GM13976 (cell line): ENCODE measurements at regions not wholly inside any gene's neighbourhood (a gene's known extent, or its start where the extent isn't known, plus 50 kb on each side); places are given as distances from the start of the nearest gene placed in this dataset.

Experiments used
- DNase-seq: peaks from one replicate; pipeline ENCODE4 v3.0.0; 2012; ENCODE audit warnings: low spot score
- in situ Hi-C: fragments of 300-500 bp; cut with MboI; formaldehyde crosslinking; loops from one replicate; pipeline ENCODE4 v1.12.0; 2022; ENCODE audit warnings: low sequenced_read_pairs, mixed read lengths, inconsistent platforms; ENCODE audit not compliant: unreplicated experiment
- TF ChIP-seq, protein P1 (sequence below): IDR thresholded peaks from 2 replicates; pipeline ENCODE4 v1.5.1; 2012; ENCODE audit warnings: borderline replicate concordance, mild to moderate bottlenecking; ENCODE audit not compliant: insufficient read depth; ENCODE audit errors: extremely low read depth, missing control alignments, control extremely low read depth

DNA sequence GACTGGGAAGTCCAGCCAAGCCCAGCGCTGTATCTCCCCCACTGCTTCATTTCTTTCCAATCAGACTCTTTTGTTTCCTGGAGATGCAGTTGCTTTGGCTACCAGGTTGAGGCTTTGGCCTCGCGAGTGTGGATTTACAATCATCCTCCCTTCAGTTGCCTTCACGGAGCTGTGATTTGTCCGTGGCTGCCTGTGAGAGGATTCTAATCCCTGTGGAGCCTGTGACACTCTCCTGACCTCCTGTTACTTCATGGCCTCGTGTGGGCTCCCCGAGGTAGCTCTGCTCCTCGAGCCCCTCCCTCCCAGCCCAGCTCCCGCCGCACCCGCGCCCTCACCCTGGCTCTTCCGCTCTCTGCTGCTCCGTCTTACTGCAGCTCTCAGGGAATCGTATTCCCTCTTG is 107.2 kb upstream of the STC2 start:
- no peak for DNase-seq
- in situ Hi-C loops, result no loop called here
- TF ChIP-seq, protein P1, sequence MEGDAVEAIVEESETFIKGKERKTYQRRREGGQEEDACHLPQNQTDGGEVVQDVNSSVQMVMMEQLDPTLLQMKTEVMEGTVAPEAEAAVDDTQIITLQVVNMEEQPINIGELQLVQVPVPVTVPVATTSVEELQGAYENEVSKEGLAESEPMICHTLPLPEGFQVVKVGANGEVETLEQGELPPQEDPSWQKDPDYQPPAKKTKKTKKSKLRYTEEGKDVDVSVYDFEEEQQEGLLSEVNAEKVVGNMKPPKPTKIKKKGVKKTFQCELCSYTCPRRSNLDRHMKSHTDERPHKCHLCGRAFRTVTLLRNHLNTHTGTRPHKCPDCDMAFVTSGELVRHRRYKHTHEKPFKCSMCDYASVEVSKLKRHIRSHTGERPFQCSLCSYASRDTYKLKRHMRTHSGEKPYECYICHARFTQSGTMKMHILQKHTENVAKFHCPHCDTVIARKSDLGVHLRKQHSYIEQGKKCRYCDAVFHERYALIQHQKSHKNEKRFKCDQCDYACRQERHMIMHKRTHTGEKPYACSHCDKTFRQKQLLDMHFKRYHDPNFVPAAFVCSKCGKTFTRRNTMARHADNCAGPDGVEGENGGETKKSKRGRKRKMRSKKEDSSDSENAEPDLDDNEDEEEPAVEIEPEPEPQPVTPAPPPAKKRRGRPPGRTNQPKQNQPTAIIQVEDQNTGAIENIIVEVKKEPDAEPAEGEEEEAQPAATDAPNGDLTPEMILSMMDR, result no peak

- in situ Hi-C loops, result no loop called here
- TF ChIP-seq, protein P1, result no peak
- DNase-seq, result no peak
Observed at GRCh38 chr5:173434270-173434669, 106.1 kb upstream of the STC2 start.

GRCh38 chr5:173430394-173430793 is 102.2 kb upstream of the STC2 start:
- TF ChIP-seq, protein P1, result no peak
- in situ Hi-C loops, result no loop called here
- no peak for DNase-seq

DNA sequence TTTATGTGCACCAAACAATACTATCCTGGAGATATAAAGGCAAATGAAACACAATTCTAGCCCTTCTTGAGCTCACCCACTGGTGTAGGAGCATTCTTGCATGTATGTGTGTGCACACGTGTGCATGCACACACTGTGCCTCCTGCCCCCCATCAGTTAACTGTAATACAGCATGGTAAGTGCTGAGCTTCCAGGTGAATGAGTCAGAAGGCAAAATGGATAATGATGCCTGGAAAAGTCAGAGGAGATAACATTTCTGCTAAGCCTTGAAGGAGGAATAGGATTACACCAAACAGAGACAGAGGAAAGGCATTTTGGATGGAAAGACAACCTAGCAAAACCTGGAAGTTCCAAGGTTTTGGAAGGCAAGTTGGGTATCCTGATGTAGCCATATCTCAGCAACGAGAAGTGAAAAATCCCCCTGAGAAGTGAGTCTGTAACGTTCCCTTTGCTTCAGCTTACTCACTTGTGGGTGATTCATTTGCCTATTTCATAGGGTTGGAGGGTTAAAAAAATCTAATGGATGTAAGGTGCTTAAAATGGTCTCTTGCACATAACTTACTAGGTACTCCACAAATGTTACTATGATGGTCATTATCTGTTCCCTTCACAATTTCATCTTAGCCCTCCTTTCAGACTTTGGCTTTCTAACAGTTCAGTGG is 101.4 kb upstream of the STC2 start:
- TF ChIP-seq, protein P1, result no peak
- DNase-seq, result no peak
- in situ Hi-C loops, result no loop called here

DNA sequence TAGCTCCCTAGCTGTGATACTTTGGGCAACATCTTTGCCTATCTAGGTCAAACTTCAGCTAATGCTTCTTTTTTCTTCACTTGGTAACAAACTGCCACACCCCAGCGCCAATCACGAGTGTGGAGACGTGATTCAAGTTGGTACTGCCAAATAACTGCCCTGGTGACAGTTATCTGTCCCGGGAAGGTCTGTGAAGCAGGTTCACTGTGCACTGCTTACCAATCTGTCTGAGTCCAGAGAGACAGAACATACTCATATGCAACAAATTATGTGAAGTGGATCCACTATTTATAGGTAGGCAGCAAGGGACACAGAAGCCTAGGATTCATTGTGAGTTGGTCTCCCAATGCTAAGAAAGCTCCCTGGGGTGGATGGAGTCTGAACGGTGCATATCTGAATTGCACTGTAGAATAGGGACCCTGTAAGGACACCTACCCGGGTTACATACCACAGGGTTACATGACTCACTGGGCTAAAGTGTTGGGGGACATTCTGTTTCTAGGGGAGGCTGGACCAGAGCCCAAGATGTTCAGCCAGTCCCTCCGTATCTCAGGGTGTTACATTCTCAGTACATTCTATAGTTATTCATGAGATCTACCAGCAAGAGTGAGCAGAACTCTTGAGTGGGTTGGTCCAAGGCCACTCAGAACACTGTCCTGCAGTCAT is 95.4 kb upstream of the STC2 start:
- no peak for DNase-seq
- in situ Hi-C loops, result no loop called here
- TF ChIP-seq, protein P1, result no peak

DNA sequence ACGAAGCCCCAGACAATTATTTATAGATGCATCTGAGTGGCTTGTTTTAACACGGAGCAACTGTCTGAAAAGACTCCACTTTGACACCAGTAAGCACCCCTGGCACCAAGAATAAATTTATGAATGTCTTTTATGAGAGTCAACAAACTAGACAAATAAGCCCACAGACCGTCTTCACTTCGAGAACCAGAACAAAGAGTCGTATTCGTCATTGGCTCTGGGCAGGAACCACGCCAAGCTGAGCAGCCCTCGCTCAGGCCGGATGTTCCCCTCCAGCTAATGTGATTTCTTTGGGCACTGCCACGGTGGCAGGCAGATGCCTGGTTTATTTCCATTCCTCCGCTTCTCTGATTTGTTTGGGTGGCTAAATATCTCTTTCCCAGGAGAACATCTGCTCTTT is 91.9 kb upstream of the STC2 start:
- in situ Hi-C loops, result no loop called here
- TF ChIP-seq, protein P1, result no peak
- DNase-seq, result no peak

- no peak for DNase-seq
- TF ChIP-seq, protein P1, result no peak
- in situ Hi-C loops, result no loop called here
Observed at GRCh38 chr5:173413471-173413982, 85.3 kb upstream of the STC2 start.
